Thyroid gland (tissue), 4 donors: ENCODE measurements at regions not wholly inside any gene's neighbourhood (a gene's known extent, or its start where the extent isn't known, plus 50 kb on each side); places are given as distances from the start of the nearest gene placed in this dataset.

Source experiments
- CTCF ChIP-seq, 6 experiments: fragments of 200-600 bp in 3 of 6; fragments of 450-650 bp in 3 of 6; sonication (generic) in 3 of 6; IDR thresholded peaks; one replicate each; pipeline ENCODE4 v1.5.1; 2016 to 2019; ENCODE audit warnings: antibody characterized with exemption in 6 of 6, mild to moderate bottlenecking in 2 of 6, inconsistent platforms in 1 of 6, moderate library complexity in 1 of 6
- POLR2A ChIP-seq, 2 donors: fragments of 450-650 bp; IDR thresholded peaks; one replicate each; pipeline ENCODE4 v1.6.1; 2017; ENCODE audit warnings: antibody characterized with exemption in 2 of 2, mild to moderate bottlenecking in 2 of 2, moderate library complexity in 1 of 2

- TF ChIP-seq POLR2A (IDR thresholded peaks at IDR 0.05) (no peak), CTCF (IDR thresholded peaks at IDR 0.05) (no peak)
These were observed 831.5 kb upstream of the NR2F2 start for GRCh38 chr15:95498961-95499360.
